ENCODE measurements at regions not wholly inside any gene's neighbourhood (a gene's known extent, or its start where the extent isn't known, plus 50 kb on each side); places are given as distances from the start of the nearest gene placed in this dataset.

DNA sequence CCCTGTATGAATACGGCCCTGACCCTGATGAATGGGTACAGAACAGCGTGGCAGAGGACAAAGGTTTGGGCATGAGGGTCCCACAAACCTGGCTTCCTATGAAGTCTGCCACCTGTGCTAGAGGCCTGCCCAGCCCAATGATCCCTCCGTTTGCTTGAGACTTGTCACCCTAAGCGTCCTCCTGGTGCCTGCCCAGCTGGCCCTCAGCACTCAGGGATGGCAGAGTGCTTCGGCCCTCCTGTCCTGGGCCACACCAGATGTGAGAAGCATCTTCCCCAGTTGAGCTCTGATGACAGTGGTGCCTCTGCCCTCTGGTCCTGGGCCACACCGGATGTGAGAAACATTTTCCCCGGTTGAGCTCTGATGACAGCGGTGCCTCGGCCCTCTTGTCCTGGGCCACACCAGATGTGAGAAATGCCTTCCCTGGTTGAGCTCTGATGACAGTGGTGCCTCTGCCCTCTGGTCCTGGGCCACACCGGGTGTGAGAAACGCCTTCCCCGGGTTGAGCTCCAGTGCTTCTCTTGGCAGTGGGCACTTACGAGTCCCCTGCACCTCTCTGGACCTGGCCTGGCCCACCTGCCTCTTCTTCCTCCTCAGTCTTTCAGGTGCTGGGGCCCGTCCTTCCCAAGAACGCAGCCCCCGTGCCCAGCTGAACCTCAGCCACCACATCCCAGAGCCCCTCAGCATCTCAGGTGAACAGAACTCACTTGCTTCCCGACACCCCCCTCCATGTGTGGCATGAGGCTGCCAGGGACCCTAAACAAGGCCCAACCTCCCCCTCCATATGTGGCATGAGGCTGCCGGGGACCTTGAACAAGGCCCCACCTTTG lies 253.1 kb upstream of the IRX1 start:
- TF ChIP-seq EP300 (IDR thresholded peaks at IDR 0.05) (no peak), POLR2AphosphoS5 (IDR thresholded peaks at IDR 0.05) (no peak), POLR2A (IDR thresholded peaks at IDR 0.05) (no peak)
- TF ChIP-seq, protein P1, sequence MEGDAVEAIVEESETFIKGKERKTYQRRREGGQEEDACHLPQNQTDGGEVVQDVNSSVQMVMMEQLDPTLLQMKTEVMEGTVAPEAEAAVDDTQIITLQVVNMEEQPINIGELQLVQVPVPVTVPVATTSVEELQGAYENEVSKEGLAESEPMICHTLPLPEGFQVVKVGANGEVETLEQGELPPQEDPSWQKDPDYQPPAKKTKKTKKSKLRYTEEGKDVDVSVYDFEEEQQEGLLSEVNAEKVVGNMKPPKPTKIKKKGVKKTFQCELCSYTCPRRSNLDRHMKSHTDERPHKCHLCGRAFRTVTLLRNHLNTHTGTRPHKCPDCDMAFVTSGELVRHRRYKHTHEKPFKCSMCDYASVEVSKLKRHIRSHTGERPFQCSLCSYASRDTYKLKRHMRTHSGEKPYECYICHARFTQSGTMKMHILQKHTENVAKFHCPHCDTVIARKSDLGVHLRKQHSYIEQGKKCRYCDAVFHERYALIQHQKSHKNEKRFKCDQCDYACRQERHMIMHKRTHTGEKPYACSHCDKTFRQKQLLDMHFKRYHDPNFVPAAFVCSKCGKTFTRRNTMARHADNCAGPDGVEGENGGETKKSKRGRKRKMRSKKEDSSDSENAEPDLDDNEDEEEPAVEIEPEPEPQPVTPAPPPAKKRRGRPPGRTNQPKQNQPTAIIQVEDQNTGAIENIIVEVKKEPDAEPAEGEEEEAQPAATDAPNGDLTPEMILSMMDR (IDR thresholded peaks at IDR 0.05), result no peak
